PC-3 (cell line): ENCODE measurements at regions not wholly inside any gene's neighbourhood (a gene's known extent, or its start where the extent isn't known, plus 50 kb on each side); places are given as distances from the start of the nearest gene placed in this dataset.

ENCODE experiments used
- EZH2 ChIP-seq: fragments of 300-600 bp; sonication (generic); IDR thresholded peaks from one replicate; pipeline ENCODE4 v1.6.1; 2017; ENCODE audit warnings: antibody characterized with exemption, mild to moderate bottlenecking, low read length; ENCODE audit not compliant: unreplicated experiment
- EZH2phosphoT487 ChIP-seq: fragments of 300-600 bp; sonication (generic); IDR thresholded peaks from 2 replicates; pipeline ENCODE4 v1.6.1; 2018; ENCODE audit warnings: mild to moderate bottlenecking, antibody characterized with exemption, low read length, borderline replicate concordance

GRCh38 chr18:55779691-55780585 is 191.9 kb upstream of the TCF4 start:
- TF ChIP-seq EZH2: no peak
- TF ChIP-seq EZH2phosphoT487: no peak
